GM21717 (cell line): ENCODE measurements at regions not wholly inside any gene's neighbourhood (a gene's known extent, or its start where the extent isn't known, plus 50 kb on each side); places are given as distances from the start of the nearest gene placed in this dataset.

Source experiments
- ATAC-seq: cut with Tn5 transposase; IDR thresholded peaks from one replicate; pipeline ENCODE4 v1.9.1; 2021; ENCODE audit warnings: mild to moderate bottlenecking, moderate library complexity; ENCODE audit not compliant: unreplicated experiment

- ATAC-seq, result no peak
Observed at GRCh38 chr7:21356616-21357015, 71.3 kb upstream of the SP4 start.

GRCh38 chr7:21357151-21358097 lies 70.5 kb upstream of the SP4 start:
- ATAC-seq, result no peak

DNA sequence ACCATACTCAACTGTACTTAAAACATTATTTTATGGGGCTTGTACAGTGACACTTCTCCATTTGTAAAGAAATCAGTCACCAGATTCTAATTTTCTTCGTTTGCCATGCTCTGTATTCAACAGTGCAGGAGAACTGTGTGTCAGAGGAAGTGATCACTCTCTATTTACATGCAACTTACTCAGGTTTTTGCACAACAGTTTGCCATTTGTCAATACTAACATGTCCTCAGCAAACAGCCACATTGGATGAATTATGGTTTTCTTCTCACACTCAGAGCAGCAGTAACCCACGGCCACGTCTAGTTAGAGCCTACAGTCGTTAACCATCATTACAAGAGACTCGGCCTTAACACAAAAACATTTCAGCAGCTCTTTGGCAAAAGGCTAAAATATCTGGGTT lies 69.2 kb upstream of the SP4 start:
- no peak for ATAC-seq

GRCh38 chr7:21359163-21359562 lies 68.7 kb upstream of the SP4 start:
- ATAC-seq, result no peak

DNA sequence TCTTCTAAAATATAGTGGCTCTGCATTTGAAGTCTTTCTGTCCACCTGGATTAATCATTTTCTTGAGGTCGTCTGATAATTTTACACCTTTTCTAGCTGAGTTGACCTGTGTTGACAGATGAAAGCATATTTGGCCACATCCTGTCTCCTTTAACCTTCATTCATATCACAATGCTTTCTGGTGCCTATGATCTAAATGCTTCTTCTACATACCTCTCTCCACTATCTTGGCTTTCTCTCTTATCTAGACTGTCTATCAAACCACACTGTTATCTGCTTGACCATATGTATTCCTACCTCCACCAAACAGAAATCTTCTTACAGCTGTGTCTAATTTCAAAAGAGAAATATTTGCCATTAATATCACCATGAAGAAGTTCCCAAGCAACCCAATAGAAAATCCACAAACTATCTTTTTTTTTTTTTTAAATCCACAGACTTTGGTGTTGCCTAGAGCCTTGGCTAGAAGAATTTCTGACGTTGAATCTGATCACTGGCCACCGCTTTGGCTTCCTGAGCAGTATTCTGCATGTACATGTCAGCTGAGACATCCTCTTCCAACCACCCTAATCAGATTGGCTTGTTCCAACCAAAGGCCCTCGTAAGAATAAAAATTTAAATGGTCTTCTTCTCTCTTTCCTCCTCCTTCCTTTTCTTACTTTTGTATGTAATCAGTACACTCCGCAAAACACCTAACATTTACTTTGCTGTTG lies 66.3 kb upstream of the SP4 start:
- no peak for ATAC-seq

- ATAC-seq, result peak; percentile 89
Observed at GRCh38 chr7:21364801-21365271, 63.0 kb upstream of the SP4 start.

DNA sequence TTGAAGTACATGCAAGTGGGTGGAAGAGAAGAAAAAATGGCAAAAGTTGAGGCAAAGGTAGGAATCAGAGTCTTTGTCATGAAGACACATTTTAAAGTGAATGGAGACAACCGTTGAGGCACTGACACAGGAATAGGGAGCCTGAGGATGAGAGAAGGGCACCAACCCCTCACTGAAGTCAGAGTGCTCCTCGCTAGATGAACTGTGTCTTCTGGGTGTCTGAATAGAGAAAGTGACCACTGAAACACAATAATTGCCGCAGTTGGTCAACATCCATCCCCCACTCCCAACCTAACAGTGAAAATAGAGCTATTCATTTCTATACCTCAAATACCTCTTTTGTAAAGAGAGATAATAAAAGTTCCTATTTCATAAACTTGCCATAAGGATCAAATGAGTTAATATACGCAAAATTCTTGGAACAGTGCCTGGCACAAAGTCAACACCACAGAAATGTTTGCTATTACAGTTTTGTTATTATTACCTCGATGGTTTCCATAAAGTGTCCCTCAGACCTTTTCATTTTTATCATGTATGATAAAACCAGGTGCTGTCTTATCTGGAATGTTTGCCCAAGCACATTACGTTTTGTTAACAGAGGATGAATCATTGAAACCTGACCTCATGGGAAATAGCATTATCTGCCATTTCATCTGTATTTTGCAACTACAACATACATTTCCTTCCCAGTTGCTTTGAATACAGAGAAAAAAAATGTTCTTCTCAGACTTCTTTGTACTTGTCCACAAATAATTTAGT lies 61.8 kb upstream of the SP4 start:
- no peak for ATAC-seq

GRCh38 chr7:21367081-21367480 lies 60.8 kb upstream of the SP4 start:
- ATAC-seq, result no peak

GRCh38 chr7:21367537-21367936 lies 60.3 kb upstream of the SP4 start:
- ATAC-seq, result no peak

DNA sequence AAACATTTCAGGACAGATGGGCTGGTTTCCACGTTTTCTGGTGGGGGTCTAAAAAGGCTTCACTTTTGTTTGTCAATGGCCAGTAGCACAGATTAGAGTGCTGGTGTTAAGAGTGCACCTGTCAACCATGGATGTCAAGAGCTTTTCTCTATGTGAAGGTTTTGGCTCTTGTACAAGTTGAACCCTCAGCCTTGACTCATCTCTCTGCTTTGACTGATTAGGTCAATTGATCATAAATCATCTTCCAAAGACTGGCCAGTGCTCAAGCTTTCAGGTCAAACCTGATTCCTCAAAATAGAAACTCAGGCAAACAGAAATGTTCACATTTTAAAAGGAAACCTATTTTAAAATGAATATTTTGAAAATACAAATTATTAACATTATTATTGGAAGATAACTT lies 59.6 kb upstream of the SP4 start:
- no peak for ATAC-seq

DNA sequence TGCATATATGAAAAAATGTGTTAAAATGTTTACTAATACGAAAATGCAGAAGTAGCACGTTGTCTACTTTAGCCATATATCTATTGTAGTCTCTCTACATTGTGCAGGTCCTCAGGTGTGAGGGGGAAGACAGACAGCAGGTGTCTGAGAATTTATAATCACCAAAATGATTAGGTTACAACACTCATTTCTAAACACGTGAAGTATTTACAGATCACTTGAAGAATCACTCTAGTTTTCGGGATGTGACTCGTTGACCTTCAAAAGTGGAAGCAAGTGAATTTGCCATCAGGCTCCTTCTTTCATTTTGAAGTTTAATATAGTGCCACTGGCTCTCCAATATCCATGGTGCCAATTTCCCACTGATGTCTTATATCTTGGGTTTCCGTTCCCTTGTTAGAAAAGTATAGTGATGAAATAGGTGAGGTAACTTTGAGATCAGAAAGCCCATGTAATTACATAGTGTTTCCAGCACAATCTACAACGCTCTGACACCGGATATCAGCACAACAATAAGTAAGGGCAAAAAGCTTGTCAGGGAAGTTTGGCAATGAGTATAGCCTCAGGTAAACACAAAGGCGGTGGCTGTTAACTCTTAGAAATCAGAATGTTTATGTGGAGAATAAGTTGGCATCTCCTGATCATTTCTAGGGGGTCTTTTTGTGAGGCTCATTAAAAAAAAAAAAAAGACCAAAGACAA lies 57.5 kb upstream of the SP4 start:
- ATAC-seq, result no peak

- no peak for ATAC-seq
Observed at GRCh38 chr7:21371360-21371759, 56.5 kb upstream of the SP4 start.

DNA sequence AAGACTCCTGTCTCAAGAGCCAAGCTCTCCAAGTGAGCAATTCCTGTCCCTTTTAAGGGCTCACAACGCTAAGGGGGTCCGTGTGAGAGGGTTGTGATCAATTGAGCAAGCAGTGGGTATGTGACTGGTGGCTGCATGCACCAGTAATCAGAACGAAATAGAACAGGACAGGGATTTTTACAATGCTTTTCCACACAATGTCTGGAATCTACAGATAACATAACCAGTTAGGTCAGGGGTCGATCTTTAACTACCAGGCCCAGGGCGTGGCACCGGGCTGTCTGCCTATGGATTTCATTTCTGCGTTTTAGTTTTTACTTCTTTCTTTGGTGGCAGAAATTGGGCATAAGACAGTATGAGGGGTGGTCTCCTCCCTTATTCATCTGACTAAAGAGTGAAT lies 54.9 kb upstream of the SP4 start:
- no peak for ATAC-seq

GRCh38 chr7:21374134-21374533 lies 53.7 kb upstream of the SP4 start:
- no peak for ATAC-seq

GRCh38 chr7:21377545-21377944 lies 50.3 kb upstream of the SP4 start:
- no peak for ATAC-seq
